Pancreas (tissue), 10 donors: ENCODE measurements at regions not wholly inside any gene's neighbourhood (a gene's known extent, or its start where the extent isn't known, plus 50 kb on each side); places are given as distances from the start of the nearest gene placed in this dataset.

Source experiments
- ATAC-seq, 4 donors: fragments of 200-7000 bp; cut with Tn5 transposase; one replicate each; pipeline versions ENCODE4 v1.8.0 to v1.9.1; 2020; ENCODE audit warnings: mild to moderate bottlenecking in 4 of 4, moderate library complexity in 4 of 4
- DNase-seq, 6 donors: peaks; one replicate each; pipeline ENCODE4 v3.0.0-alpha.2; 2020
- FAIRE-seq: peaks from 2 replicates; lab custom pipeline; 2012; peaks lifted over from hg19 to GRCh38; lab: Jason Lieb, UNC
- H3K27ac ChIP-seq, 4 donors: fragments of 200-600 bp; sonication (generic); 1 replicate in 3 of 4; 2 replicates in 1 of 4; pipeline versions ENCODE4 v1.5.0 to v1.8.0; 2020
- H3K27me3 ChIP-seq, 4 donors: fragments of 200-600 bp; one replicate each; pipeline ENCODE4 v1.8.0; 2021
- H3K36me3 ChIP-seq, 3 donors: fragments of 200-600 bp; sonication (generic) in 1 of 3; one replicate each; pipeline versions ENCODE4 v1.5.0 to v1.8.0; 2020 to 2021
- H3K4me1 ChIP-seq, 3 donors: fragments of 200-600 bp; one replicate each; pipeline ENCODE4 v1.8.0; 2021
- H3K4me3 ChIP-seq, 4 donors: fragments of 200-600 bp; sonication (generic) in 2 of 4; one replicate each; pipeline versions ENCODE4 v1.5.0 to v1.8.0; 2020 to 2021
- H3K9me3 ChIP-seq, 4 donors: fragments of 200-600 bp; one replicate each; pipeline ENCODE4 v1.8.0; 2021
- CTCF ChIP-seq, 4 donors: fragments of 200-600 bp; sonication (generic) in 3 of 4; IDR thresholded peaks; one replicate each; pipeline versions ENCODE4 v1.5.0 to v1.8.0; 2021; ENCODE audit warnings: antibody characterized with exemption in 4 of 4
- WGBS, 2 donors: extraction: QIAGEN DNeasy Blood & Tissue Kit; methylation state at CpG; one replicate each; pipeline ENCODE4 v1.1.7; 2013; 5-methylcytosine and 5-hydroxymethylcytosine counted together
- intact Hi-C, 3 donors: fragments of 100-400 bp; cut with DNase I; formaldehyde crosslinking; loops; one replicate each; pipeline versions ENCODE4 v1.11.1 to v1.14.2; 2022
- donor health status: healthy with polysubstance abuse.
- donor health status: DM: no; HTN: no; CAD: no; lungs with moderate emphysema.
- donor health status: DM: no; HTN: no; CAD: no.
- donor health status: control.
- donor health status: control.
- donor health status: Bipolar disorder and iron deficiency.
- donor health status: DM: yes; HTN: yes; CAD: no.
- donor health status: DM: no; HTN: no; CAD: no.
- donor health status: DM: no; HTN: no; CAD: no.
- donor health status: DM: yes; HTN: yes; CAD: no.

DNA sequence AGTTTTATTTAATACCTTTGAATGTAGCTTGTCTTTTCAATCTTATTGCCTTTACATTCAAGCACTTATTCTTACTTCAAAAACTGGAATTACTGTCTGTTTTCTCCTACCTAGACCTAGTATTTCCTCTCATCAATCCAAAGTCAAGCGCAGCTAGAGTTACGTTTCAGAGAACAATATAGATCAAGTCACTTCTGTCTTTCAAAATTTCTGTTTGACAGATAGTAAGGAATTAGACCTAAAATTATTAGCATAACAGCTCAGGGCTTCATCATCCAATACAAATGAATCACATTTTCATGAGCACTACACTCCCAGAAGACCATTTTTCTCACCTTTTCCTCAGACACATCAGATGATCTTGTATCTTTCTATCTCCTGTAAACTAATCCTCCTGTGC, 170.6 kb downstream of the CCDC59 start:
- WGBS, 2 donors: 74 to 91% methylated on average over 2 of the region's 2 CpGs
- intact Hi-C loops: no loop called here

DNA sequence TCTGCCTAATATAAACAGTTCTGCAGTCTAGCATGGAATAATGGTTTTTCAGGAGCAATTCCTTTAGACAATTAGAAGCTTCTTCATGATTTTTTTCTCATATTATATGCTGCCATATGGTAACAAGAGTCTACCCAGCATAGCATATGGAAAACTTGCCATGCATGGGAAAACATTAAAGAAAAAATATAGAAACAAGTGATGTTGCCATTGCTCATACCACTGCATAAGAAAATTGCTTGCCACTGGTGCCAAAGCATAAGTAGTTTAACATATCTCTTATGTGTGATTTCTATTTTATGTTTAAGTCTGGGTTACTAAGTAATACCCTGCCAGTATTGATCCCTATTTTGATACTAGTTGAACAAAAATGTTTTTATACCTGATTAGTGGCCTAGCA, 171.2 kb downstream of the CCDC59 start:
- no peak for DNase-seq
- Histone ChIP-seq H3K4me1 (no peaks in the 10 kb centered on the region), H3K36me3 (no peaks in the 10 kb centered on the region), H3K27ac (no peak overlapping the region), H3K4me3 (no peak overlapping the region), H3K27me3 (no peaks in the 10 kb centered on the region), H3K9me3 (no peaks in the 10 kb centered on the region)
- ATAC-seq: no peak
- no peak for FAIRE-seq
- intact Hi-C loops: no loop called here
- no peak for TF ChIP-seq CTCF (IDR thresholded peaks at IDR 0.05)

More for the DNA sequence above, 170.6 kb downstream of the CCDC59 start:
- Histone ChIP-seq H3K27ac (no peak overlapping the region), H3K9me3 (no peaks in the 10 kb centered on the region), H3K4me3 (no peak overlapping the region), H3K36me3 (no peaks in the 10 kb centered on the region), H3K27me3 (no peaks in the 10 kb centered on the region), H3K4me1 (no peaks in the 10 kb centered on the region)
- no peak for TF ChIP-seq CTCF (IDR thresholded peaks at IDR 0.05)
- ATAC-seq: no peak
- no peak for DNase-seq
- FAIRE-seq: no peak

DNA sequence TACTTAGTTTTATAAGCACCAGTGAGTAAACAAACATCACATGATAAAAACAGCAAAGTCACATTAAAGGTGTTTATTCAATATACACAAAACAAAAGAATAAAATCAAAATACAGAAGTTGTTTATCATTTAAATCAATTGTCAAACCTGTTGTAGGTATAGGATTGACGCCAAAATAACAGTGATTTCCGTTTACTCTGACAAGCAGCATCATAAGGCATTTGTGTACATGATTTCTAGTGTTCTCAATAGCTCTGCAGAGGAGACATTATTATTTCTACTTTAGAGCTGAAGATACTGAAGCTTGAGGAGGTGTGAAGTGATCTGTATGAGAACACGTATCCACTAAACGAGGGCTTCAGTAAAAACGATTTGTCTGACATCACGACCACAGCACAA, 171.9 kb downstream of the CCDC59 start:
- H3K36me3 ChIP-seq: no peaks in the 10 kb centered on the region
- H3K27me3 ChIP-seq: no peaks in the 10 kb centered on the region
- ATAC-seq: no peak
- no peaks in the 10 kb centered on the region for H3K4me1 ChIP-seq
- no peaks in the 10 kb centered on the region for H3K9me3 ChIP-seq
- no peak for FAIRE-seq
- TF ChIP-seq CTCF (IDR thresholded peaks at IDR 0.05): no peak
- H3K27ac ChIP-seq: no peak overlapping the region
- 60 to 78% methylated on average over 6 of the region's 6 CpGs for WGBS, 2 donors
- intact Hi-C loops: no loop called here
- H3K4me3 ChIP-seq: no peak overlapping the region
- DNase-seq: no peak

DNA sequence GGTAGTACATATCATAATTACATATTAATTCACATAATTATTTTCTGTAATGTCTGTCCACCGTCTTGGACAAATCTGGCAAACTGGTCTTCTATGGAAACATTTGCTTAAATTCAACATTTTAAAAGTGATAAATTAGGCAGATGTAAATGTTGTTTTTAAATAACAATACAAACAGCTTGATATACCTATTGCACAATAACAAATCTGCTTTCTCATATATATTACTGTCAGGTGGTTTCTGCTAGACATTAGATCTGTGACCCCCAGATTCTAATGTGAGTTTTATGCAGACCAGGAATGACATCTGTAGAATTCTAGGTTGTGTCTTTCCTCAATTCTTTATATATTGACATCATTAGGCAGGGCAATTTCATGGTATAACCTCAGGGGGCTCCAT, 173.3 kb downstream of the CCDC59 start:
- H3K36me3 ChIP-seq: no peaks in the 10 kb centered on the region
- WGBS, 2 donors: 51 to 70% methylated on average over 1 of the region's 1 CpG

More for the DNA sequence above, 173.3 kb downstream of the CCDC59 start:
- no peak for DNase-seq
- intact Hi-C loops: no loop called here
- ATAC-seq: no peak
- Histone ChIP-seq H3K27ac (no peak overlapping the region), H3K9me3 (no peaks in the 10 kb centered on the region), H3K4me3 (no peak overlapping the region), H3K4me1 (no peaks in the 10 kb centered on the region), H3K27me3 (no peaks in the 10 kb centered on the region)
- no peak for TF ChIP-seq CTCF (IDR thresholded peaks at IDR 0.05)
- no peak for FAIRE-seq
